SK-N-MC (cell line): ENCODE measurements at regions not wholly inside any gene's neighbourhood (a gene's known extent, or its start where the extent isn't known, plus 50 kb on each side); places are given as distances from the start of the nearest gene placed in this dataset.

Experiments used
- DNase-seq: peaks from one replicate; pipeline ENCODE4 v3.0.0-alpha.2; 2011; ENCODE audit warnings: low read depth, low spot score
- H3K27ac ChIP-seq: fragments of 200-600 bp; sonication (generic); 2 replicates; pipeline ENCODE4 v1.5.1; 2016; ENCODE audit warnings: mixed run types
- H3K36me3 ChIP-seq: fragments of 200-600 bp; sonication (generic); 2 replicates; pipeline ENCODE4 v1.6.1; 2017; ENCODE audit warnings: antibody characterized with exemption, low read length, mixed read lengths; ENCODE audit not compliant: insufficient read depth
- H3K4me3 ChIP-seq: fragments of 200-600 bp; sonication (generic); 2 replicates; pipeline ENCODE4 v1.5.1; 2016
- H3K9ac ChIP-seq: fragments of 200-600 bp; sonication (generic); 2 replicates; pipeline ENCODE4 v1.8.0; 2017; ENCODE audit warnings: mixed run types, mixed read lengths; ENCODE audit not compliant: insufficient read length
- H3K9me3 ChIP-seq: fragments of 200-600 bp; sonication (generic); 2 replicates; pipeline ENCODE4 v1.6.1; 2017; ENCODE audit warnings: low read depth, mild to moderate bottlenecking, antibody characterized with exemption, low read length, moderate library complexity, mixed read lengths
- EZH2 ChIP-seq: fragments of 200-600 bp; sonication (generic); IDR thresholded peaks from one replicate; pipeline ENCODE4 v1.6.1; 2017; ENCODE audit warnings: antibody characterized with exemption
- FOXP2 ChIP-seq: optimal IDR thresholded peaks from 2 replicates; pipeline ENCODE3; 2011; ENCODE audit warnings: mild to moderate bottlenecking, moderate library complexity; ENCODE audit not compliant: insufficient read depth; ENCODE audit errors: extremely low read length, control extremely low read depth
- POLR2AphosphoS5 ChIP-seq: IDR thresholded peaks from 2 replicates; pipeline ENCODE4 v1.6.1; 2012; ENCODE audit warnings: mild to moderate bottlenecking, low read depth, low read length, borderline replicate concordance

DNA sequence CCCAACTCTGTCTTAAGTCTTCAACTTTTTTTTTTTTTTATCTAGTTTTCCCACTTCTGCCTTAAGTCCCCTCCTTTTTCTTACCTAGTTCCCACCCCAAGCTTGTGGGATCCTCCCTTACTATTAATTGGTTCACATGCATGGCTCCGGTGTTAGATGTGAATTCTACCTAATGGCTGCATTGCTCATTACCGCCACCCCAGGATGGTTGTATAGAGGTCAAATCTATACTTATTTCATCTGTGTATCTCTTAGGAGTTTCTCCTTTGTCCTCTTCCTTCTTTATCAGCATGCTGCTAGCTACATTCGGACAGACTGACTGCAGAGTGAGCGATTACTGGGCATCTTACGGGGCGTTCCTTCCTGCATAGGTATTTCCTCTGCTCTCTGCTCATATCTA lies 605.7 kb upstream of the GRM7 start:
- no peak overlapping the region for H3K9ac ChIP-seq
- DNase-seq: no peak
- TF ChIP-seq FOXP2: no peak
- no peak for TF ChIP-seq EZH2
- no peak for TF ChIP-seq POLR2AphosphoS5
- H3K27ac ChIP-seq: no peak overlapping the region
- H3K36me3 ChIP-seq: no peaks in the 10 kb centered on the region
- no peak overlapping the region for H3K4me3 ChIP-seq
- no peaks in the 10 kb centered on the region for H3K9me3 ChIP-seq

- no peak for TF ChIP-seq FOXP2
- no peak for TF ChIP-seq POLR2AphosphoS5
- TF ChIP-seq EZH2: no peak
- no peaks in the 10 kb centered on the region for H3K9me3 ChIP-seq
- no peak overlapping the region for H3K27ac ChIP-seq
- no peak overlapping the region for H3K9ac ChIP-seq
- no peak overlapping the region for H3K4me3 ChIP-seq
- H3K36me3 ChIP-seq: no peaks in the 10 kb centered on the region
- DNase-seq: no peak
These were observed 600.2 kb upstream of the GRM7 start for GRCh38 chr3:6260551-6261191.

- no peak overlapping the region for H3K27ac ChIP-seq
- no peak overlapping the region for H3K9ac ChIP-seq
- H3K36me3 ChIP-seq: no peaks in the 10 kb centered on the region
- no peak overlapping the region for H3K4me3 ChIP-seq
- no peak for DNase-seq
- H3K9me3 ChIP-seq: no peaks in the 10 kb centered on the region
- no peak for TF ChIP-seq EZH2
- TF ChIP-seq FOXP2: no peak
- TF ChIP-seq POLR2AphosphoS5: no peak
These were observed 598.9 kb upstream of the GRM7 start for GRCh38 chr3:6262010-6262409.

DNA sequence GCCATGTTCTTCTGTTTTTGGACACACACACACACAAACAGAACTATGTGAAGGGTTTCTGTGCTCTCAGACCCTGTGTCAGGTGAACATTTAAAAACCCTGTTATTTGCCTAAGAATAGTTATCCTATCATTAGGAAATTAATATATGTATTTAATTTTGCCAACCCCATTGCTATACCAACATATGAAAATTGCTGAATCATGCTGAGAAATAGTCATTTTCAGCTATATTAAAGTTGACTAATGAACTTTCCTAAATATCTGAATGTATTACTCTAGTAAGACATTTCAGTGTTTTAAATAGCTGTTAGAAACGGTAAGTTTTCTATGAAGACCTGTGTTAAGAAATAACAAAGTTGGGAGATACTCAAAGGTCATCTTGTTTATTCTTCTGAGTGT lies 596.9 kb upstream of the GRM7 start:
- no peak overlapping the region for H3K27ac ChIP-seq
- no peak for DNase-seq
- H3K36me3 ChIP-seq: no peaks in the 10 kb centered on the region
- no peak overlapping the region for H3K9ac ChIP-seq
- no peak overlapping the region for H3K4me3 ChIP-seq
- H3K9me3 ChIP-seq: no peaks in the 10 kb centered on the region
- TF ChIP-seq FOXP2 (no peak), EZH2 (no peak), POLR2AphosphoS5 (no peak)

- Histone ChIP-seq H3K9me3 (no peaks in the 10 kb centered on the region), H3K36me3 (no peaks in the 10 kb centered on the region), H3K4me3 (no peak overlapping the region), H3K9ac (no peak overlapping the region), H3K27ac (no peak overlapping the region)
- no peak for DNase-seq
- TF ChIP-seq FOXP2: no peak
- no peak for TF ChIP-seq POLR2AphosphoS5
- no peak for TF ChIP-seq EZH2
These were observed 596.0 kb upstream of the GRM7 start for GRCh38 chr3:6264906-6265305.

DNA sequence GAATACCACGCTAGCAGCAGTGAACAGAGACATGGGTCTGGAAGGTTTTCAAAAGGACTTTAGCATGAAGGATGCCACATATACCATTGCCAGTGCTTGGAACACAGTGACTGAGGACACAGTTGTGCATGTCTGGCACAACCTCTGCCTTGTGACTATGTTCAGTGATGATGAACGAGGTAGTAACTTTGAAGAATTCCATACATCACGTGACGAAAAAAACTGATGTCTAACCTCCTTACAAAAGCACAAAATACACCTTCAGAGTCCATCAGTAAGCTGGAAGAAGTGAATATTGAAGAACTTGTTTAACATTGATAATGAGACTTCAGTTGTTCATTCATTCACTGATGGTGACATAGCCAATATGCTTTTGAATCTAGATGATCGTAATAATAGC lies 594.8 kb upstream of the GRM7 start:
- H3K4me3 ChIP-seq: no peak overlapping the region
- H3K9me3 ChIP-seq: no peaks in the 10 kb centered on the region
- H3K27ac ChIP-seq: no peak overlapping the region
- TF ChIP-seq POLR2AphosphoS5 (no peak), EZH2 (no peak), FOXP2 (no peak)
- no peaks in the 10 kb centered on the region for H3K36me3 ChIP-seq
- DNase-seq: no peak
- H3K9ac ChIP-seq: no peak overlapping the region

- TF ChIP-seq FOXP2 (no peak), POLR2AphosphoS5 (no peak), EZH2 (no peak)
- Histone ChIP-seq H3K27ac (no peak overlapping the region), H3K9me3 (no peaks in the 10 kb centered on the region), H3K4me3 (no peak overlapping the region), H3K36me3 (no peaks in the 10 kb centered on the region), H3K9ac (no peak overlapping the region)
- no peak for DNase-seq
These were observed 587.0 kb upstream of the GRM7 start for GRCh38 chr3:6273878-6274277.

- DNase-seq: no peak
- Histone ChIP-seq H3K9me3 (no peaks in the 10 kb centered on the region), H3K27ac (no peak overlapping the region), H3K9ac (no peak overlapping the region), H3K4me3 (no peak overlapping the region), H3K36me3 (no peaks in the 10 kb centered on the region)
- TF ChIP-seq POLR2AphosphoS5 (no peak), EZH2 (no peak), FOXP2 (no peak)
These were observed 579.3 kb upstream of the GRM7 start for GRCh38 chr3:6281662-6282061.

GRCh38 chr3:6282918-6283317 lies 578.0 kb upstream of the GRM7 start:
- H3K27ac ChIP-seq: no peak overlapping the region
- no peaks in the 10 kb centered on the region for H3K36me3 ChIP-seq
- no peak overlapping the region for H3K4me3 ChIP-seq
- no peak overlapping the region for H3K9ac ChIP-seq
- TF ChIP-seq POLR2AphosphoS5: no peak
- TF ChIP-seq EZH2: no peak
- TF ChIP-seq FOXP2: no peak
- no peaks in the 10 kb centered on the region for H3K9me3 ChIP-seq
- no peak for DNase-seq
